Nephron progenitor cell (in vitro differentiated cells): ENCODE measurements at regions not wholly inside any gene's neighbourhood (a gene's known extent, or its start where the extent isn't known, plus 50 kb on each side); places are given as distances from the start of the nearest gene placed in this dataset.
"Not testable (repeated sequence)": the region's sequence is repeated elsewhere in the genome, so short reads cannot be mapped to it uniquely, and the experiment has no call there.

Source experiments
- DNase-seq: peaks from one replicate; pipeline ENCODE4 v3.0.0; 2021
- H3K27ac Mint-ChIP-seq: 2 replicates; pipeline ENCODE4 v1.8.0; 2021; ENCODE audit warnings: mild to moderate bottlenecking, moderate library complexity, mixed read lengths
- H3K27me3 Mint-ChIP-seq: 2 replicates; pipeline ENCODE4 v1.8.0; 2021; ENCODE audit warnings: mild to moderate bottlenecking, low read depth, mixed read lengths; ENCODE audit not compliant: poor library complexity
- H3K36me3 Mint-ChIP-seq: 2 replicates; pipeline ENCODE4 v1.8.0; 2021; ENCODE audit warnings: low read depth, mixed read lengths
- H3K4me1 Mint-ChIP-seq: 2 replicates; pipeline ENCODE4 v1.8.0; 2021; ENCODE audit warnings: mixed read lengths
- H3K4me3 Mint-ChIP-seq: 2 replicates; pipeline ENCODE4 v1.8.0; 2021; ENCODE audit warnings: mild to moderate bottlenecking, moderate library complexity, mixed read lengths
- H3K9me3 Mint-ChIP-seq: 2 replicates; pipeline ENCODE4 v1.8.0; 2021; ENCODE audit warnings: mild to moderate bottlenecking, moderate library complexity, mixed read lengths
- TF ChIP-seq, protein P1 (sequence below): fragments of 200-600 bp; sonication (generic); IDR thresholded peaks from 2 replicates; pipeline ENCODE4 v1.5.0; 2021; ENCODE audit warnings: antibody characterized with exemption

DNA sequence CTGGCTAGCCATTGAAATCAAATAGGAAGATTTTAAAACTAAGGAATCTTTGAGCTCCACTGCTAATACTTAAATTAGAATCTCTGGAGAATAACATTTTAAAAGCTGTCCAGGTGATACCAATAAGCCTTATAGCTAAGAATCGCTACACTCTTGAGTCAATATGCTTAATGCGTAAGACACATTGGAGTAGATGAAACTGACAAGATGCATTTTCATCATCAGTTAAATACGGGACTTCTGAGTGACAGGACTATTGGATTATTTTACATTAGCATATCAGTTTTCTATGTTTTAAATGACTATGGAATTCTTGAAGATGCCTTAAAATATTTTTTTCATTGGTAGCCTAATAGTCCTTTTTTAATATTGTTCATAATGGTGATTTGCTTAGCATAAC is 80.2 kb downstream of the ATOH1 start:
- H3K9me3 Mint-ChIP-seq = no peaks in the 10 kb centered on the region
- no peaks in the 10 kb centered on the region for H3K27me3 Mint-ChIP-seq
- H3K4me1 Mint-ChIP-seq = no peaks in the 10 kb centered on the region

DNA sequence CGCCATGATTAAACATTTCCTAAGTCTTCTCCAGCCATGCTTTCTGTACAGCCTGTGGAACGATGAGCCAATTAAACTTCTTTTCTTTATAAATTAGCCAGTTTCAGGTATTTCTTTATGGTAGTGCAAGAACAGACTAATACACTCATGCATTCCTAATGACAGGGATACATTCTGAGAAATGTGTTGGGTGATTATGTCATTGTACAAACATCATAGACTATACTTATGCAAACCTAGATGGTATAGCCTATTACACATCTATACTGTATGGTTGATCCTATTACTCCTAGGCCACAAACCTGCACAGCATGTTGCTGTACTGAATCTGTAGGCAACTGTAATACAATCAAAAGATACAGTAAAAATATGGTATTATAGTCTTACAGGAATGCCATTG is 83.1 kb downstream of the ATOH1 start:
- DNase-seq = no peak
- H3K27ac Mint-ChIP-seq = no peak overlapping the region
- H3K4me1 Mint-ChIP-seq = no peaks in the 10 kb centered on the region
- H3K27me3 Mint-ChIP-seq = no peaks in the 10 kb centered on the region
- TF ChIP-seq, protein P1, sequence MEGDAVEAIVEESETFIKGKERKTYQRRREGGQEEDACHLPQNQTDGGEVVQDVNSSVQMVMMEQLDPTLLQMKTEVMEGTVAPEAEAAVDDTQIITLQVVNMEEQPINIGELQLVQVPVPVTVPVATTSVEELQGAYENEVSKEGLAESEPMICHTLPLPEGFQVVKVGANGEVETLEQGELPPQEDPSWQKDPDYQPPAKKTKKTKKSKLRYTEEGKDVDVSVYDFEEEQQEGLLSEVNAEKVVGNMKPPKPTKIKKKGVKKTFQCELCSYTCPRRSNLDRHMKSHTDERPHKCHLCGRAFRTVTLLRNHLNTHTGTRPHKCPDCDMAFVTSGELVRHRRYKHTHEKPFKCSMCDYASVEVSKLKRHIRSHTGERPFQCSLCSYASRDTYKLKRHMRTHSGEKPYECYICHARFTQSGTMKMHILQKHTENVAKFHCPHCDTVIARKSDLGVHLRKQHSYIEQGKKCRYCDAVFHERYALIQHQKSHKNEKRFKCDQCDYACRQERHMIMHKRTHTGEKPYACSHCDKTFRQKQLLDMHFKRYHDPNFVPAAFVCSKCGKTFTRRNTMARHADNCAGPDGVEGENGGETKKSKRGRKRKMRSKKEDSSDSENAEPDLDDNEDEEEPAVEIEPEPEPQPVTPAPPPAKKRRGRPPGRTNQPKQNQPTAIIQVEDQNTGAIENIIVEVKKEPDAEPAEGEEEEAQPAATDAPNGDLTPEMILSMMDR = no peak
- no peaks in the 10 kb centered on the region for H3K9me3 Mint-ChIP-seq
- H3K4me3 Mint-ChIP-seq = no peak overlapping the region
- no peaks in the 10 kb centered on the region for H3K36me3 Mint-ChIP-seq

More for the DNA sequence above, 80.2 kb downstream of the ATOH1 start:
- H3K4me3 Mint-ChIP-seq = no peak overlapping the region
- TF ChIP-seq, protein P1 = no peak
- no peak for DNase-seq
- H3K27ac Mint-ChIP-seq = no peak overlapping the region
- no peaks in the 10 kb centered on the region for H3K36me3 Mint-ChIP-seq

DNA sequence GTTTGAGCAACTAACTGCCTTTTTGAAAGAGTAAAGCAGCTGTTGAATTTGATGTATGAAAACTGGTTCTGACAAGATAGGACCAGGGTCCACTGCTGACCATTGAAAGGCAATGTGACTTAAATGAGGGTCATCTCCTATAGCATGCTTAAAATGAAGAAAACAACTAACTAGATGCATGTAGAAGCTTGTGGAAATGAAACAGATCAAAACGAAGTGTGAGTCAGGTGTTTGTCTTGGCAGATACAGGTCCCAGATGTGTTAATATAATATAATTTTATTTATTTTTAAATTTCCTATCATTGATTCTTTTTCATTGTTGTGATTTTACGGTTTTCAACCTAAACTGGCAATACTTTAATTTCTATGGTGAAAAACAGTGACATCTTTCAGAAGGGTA is 83.6 kb downstream of the ATOH1 start:
- H3K27me3 Mint-ChIP-seq = no peaks in the 10 kb centered on the region
- no peaks in the 10 kb centered on the region for H3K4me1 Mint-ChIP-seq
- H3K36me3 Mint-ChIP-seq = no peaks in the 10 kb centered on the region
- TF ChIP-seq, protein P1 = no peak
- H3K9me3 Mint-ChIP-seq = no peaks in the 10 kb centered on the region
- H3K27ac Mint-ChIP-seq = no peak overlapping the region
- H3K4me3 Mint-ChIP-seq = no peak overlapping the region
- DNase-seq = no peak

DNA sequence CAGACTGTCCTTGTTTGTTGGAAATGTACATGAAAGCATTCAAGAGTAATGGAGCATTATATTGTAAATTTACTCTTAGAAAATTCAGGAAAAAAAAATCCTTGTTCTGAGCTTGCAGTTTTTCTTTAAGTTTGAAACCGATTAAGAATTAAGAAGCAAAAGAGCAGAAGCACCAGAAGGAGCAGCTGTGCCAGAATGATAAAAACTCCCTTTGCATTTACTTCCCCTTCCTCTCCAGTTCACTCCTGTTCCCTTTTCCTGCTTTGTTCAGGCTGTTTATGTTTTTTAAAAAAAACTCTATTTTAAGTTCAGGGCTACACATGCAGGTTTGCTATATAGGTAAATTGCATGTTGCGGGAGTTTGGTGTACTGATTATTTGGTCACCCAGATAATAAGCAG is 90.3 kb downstream of the ATOH1 start:
- peaks cover 2% of the 10 kb centered on the region for H3K9me3 Mint-ChIP-seq
- TF ChIP-seq, protein P1 = no peak

DNA sequence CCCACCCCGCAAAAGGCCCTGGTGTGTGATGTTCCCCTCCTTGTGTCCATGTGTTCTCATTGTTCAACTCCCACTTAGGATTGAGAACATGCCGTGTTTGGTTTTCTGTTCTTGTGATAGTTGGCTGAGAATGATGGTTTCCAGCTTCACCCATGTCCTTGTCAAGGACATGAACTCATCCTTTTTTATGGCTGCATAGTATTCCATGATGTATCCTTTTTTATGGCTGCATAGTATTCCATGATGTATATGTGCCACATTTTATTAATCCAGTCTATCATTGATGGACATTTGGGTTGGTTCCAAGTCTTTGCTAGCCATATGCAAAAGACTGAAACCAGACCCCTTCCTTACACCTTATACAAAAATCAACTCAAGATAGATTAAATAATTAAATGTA is 95.0 kb downstream of the ATOH1 start:
- DNase-seq, H3K27ac Mint-ChIP-seq, H3K27me3 Mint-ChIP-seq, H3K9me3 Mint-ChIP-seq, H3K4me1 Mint-ChIP-seq, H3K36me3 Mint-ChIP-seq, H3K4me3 Mint-ChIP-seq: not testable (repeated sequence)

More for the DNA sequence above, 90.3 kb downstream of the ATOH1 start:
- no peaks in the 10 kb centered on the region for H3K4me1 Mint-ChIP-seq
- no peaks in the 10 kb centered on the region for H3K36me3 Mint-ChIP-seq
- H3K27me3 Mint-ChIP-seq = peaks cover 4% of the 10 kb centered on the region
- no peak overlapping the region for H3K27ac Mint-ChIP-seq
- DNase-seq = no peak
- H3K4me3 Mint-ChIP-seq = no peak overlapping the region

DNA sequence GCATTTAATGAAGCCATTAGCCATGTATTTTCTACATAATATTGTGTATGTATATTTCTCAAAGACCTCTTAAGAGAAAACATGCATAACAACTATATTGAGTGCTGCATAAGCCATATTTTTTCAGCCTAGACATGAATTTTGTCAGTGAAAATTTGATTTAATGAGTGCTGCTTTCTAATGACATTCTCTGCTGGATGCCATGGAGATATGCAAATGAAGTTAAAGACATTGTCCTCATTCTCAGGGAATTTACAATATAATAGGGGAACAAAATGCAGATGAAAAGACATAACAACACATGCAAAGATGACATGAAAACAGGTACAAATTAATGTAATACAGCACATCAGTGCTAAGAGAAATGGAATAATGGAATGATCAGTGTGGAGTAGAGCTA is 118.7 kb downstream of the ATOH1 start:
- Mint-ChIP-seq H3K4me1 (no peaks in the 10 kb centered on the region), H3K36me3 (no peaks in the 10 kb centered on the region), H3K4me3 (no peak overlapping the region), H3K27ac (no peak overlapping the region), H3K27me3 (no peaks in the 10 kb centered on the region), H3K9me3 (no peaks in the 10 kb centered on the region)
- TF ChIP-seq, protein P1 = no peak
- DNase-seq = no peak

DNA sequence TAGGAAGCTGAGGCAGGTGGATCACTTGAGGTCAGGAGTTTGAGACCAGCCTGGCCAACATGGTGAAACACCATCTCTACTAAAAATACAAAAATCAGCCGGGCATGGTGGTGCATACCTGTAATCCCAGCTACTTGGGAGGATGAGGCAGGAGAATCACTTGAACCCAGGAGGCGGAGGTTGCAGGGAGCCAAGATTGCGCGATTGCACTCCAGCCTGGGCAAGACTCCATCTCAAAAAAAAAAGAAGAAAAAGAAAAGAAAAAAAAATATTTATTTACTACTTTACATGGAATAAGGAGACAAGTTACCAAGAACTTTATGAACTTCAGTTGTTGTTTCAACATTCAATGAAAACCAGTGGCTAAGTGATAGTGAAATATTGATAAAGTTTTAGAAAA is 121.7 kb downstream of the ATOH1 start:
- H3K9me3 Mint-ChIP-seq, H3K36me3 Mint-ChIP-seq, H3K27me3 Mint-ChIP-seq, DNase-seq, H3K4me3 Mint-ChIP-seq, H3K27ac Mint-ChIP-seq, H3K4me1 Mint-ChIP-seq: not testable (repeated sequence)
